ENCODE measurements at regions not wholly inside any gene's neighbourhood (a gene's known extent, or its start where the extent isn't known, plus 50 kb on each side); places are given as distances from the start of the nearest gene placed in this dataset.

- H3K27ac ChIP-seq (ENCODE audit: insufficient read depth, low read depth, low read length) = no peak overlapping the region
- H3K4me3 ChIP-seq (replicated peaks in 1 of 3; ENCODE audit: insufficient read depth in 1 of 3, low read depth in 1 of 3, low read length in 3 of 3) = no peak overlapping the region
- no peaks in the 10 kb centered on the region for H3K9me3 ChIP-seq (replicated peaks; ENCODE audit: control insufficient read depth, insufficient read depth, low read length)
- no peak overlapping the region for H2AFZ ChIP-seq (ENCODE audit: low read depth, low read length)
- no peaks in the 10 kb centered on the region for H3K27me3 ChIP-seq (ENCODE audit: control insufficient read depth in 2 of 2, insufficient read depth in 2 of 2, low read length in 2 of 2)
- no peaks in the 10 kb centered on the region for H3K36me3 ChIP-seq (ENCODE audit: control insufficient read depth in 2 of 2, extremely low read depth in 1 of 2, insufficient read depth in 2 of 2, low read length in 2 of 2)
- POLR2A ChIA-PET = no interaction called here
- peak; percentile 41 for DNase-seq (ENCODE audit: low read depth, low spot score)
- dilution Hi-C loops (cut with MboI; ENCODE audit: extremely low pct_ligation_motif_present, low sequenced_read_pairs) (no loop called here), intact Hi-C loops (cut with micrococcal nuclease) (no loop called here)
- no peaks in the 10 kb centered on the region for H3K9me1 ChIP-seq (replicated peaks; ENCODE audit: control insufficient read depth, extremely low read depth, insufficient read depth, low read length)
- H3K79me2 ChIP-seq (ENCODE audit: control insufficient read depth, insufficient read depth, low read length) = no peaks in the 10 kb centered on the region
- FAIRE-seq = no peak
- H3K4me1 ChIP-seq (ENCODE audit: control insufficient read depth, extremely low read depth, insufficient read depth, low read length) = no peaks in the 10 kb centered on the region
- H4K20me1 ChIP-seq (replicated peaks; ENCODE audit: control insufficient read depth, extremely low read depth, insufficient read depth, low read length) = no peaks in the 10 kb centered on the region
- CTCF ChIA-PET = interaction anchor here (0.8 to 1.9 kb wide), 3 partner anchors 10 to 120 kb away, joined by 5 to 7 read pairs (median 6); no protein-coding TSS in a partner anchor
- H3K4me2 ChIP-seq (ENCODE audit: insufficient read depth, low read length) = no peak overlapping the region
- TF ChIP-seq POLR2A (IDR thresholded peaks at IDR 0.05; ENCODE audit: low read depth, low read length) (no peak), POLR2AphosphoS5 (IDR thresholded peaks at IDR 0.05; ENCODE audit: insufficient read depth, low read depth, low read length) (no peak), MYC (IDR thresholded peaks at IDR 0.05; ENCODE audit: low read depth, low read length) (no peak), CTCF (IDR thresholded peaks at IDR 0.05; ENCODE audit: extremely low read depth in 1 of 2, insufficient read depth in 1 of 2, low read depth in 1 of 2, low read length in 2 of 2) (no peak), EZH2 (IDR thresholded peaks at IDR 0.05; ENCODE audit: borderline replicate concordance, low read depth, low read length, severe bottlenecking) (no peak), JUN (IDR thresholded peaks at IDR 0.05; ENCODE audit: borderline replicate concordance, insufficient read depth, insufficient read length, low read depth) (no peak), MAX (IDR thresholded peaks at IDR 0.05; ENCODE audit: insufficient read depth, insufficient read length) (no peak), FOS (IDR thresholded peaks at IDR 0.05; ENCODE audit: borderline replicate concordance, insufficient read depth, low read length) (no peak), GATA2 (IDR thresholded peaks at IDR 0.05; ENCODE audit: insufficient read depth, insufficient read length, low read depth, low read length) (no peak)
- no peak overlapping the region for H3K9ac ChIP-seq (replicated peaks; ENCODE audit: extremely low read depth, insufficient read depth, low read length)
- no TSS peak for BruUV-seq (replicated peaks)
These were observed 135.1 kb upstream of the PACRGL start for GRCh38 chr4:20565075-20565721.

All from endothelial cell of umbilical vein (primary cell).